Peyer's patch (tissue), 4 donors: ENCODE measurements at regions not wholly inside any gene's neighbourhood (a gene's known extent, or its start where the extent isn't known, plus 50 kb on each side); places are given as distances from the start of the nearest gene placed in this dataset.

Experiments
- POLR2A ChIP-seq, 2 donors: fragments of 450-650 bp; IDR thresholded peaks; one replicate each; pipeline ENCODE4 v1.5.1; 2017; ENCODE audit warnings: antibody characterized with exemption in 2 of 2, mild to moderate bottlenecking in 2 of 2, moderate library complexity in 2 of 2
- TF ChIP-seq, protein P1 (sequence below), 6 experiments: fragments of 450-650 bp in 4 of 6; fragments of 200-600 bp in 2 of 6; sonication (generic) in 1 of 6; IDR thresholded peaks; one replicate each; pipeline ENCODE4 v1.5.1; 2017 to 2019; ENCODE audit warnings: antibody characterized with exemption in 6 of 6, mild to moderate bottlenecking in 3 of 6, moderate library complexity in 1 of 6

DNA sequence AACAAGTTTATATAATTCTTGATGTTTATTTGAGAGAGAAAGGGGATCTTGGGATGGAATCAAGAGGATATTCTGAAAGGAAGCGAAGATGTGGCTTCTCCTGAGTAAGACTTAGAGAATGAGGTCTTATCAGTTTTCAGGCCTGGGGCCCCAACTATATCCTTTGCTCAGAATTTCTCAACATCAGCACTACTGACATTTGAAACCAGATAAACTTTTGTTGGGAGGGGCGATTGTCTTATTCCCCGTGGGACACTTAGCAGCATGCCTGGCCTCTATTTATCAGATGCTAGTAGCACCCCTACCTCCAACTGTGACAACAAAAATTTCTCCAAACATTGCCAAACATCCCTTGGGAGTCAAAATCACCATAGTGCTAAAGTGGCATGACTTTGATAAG is 567.7 kb downstream of the MAT2B start:
- TF ChIP-seq, protein P1, sequence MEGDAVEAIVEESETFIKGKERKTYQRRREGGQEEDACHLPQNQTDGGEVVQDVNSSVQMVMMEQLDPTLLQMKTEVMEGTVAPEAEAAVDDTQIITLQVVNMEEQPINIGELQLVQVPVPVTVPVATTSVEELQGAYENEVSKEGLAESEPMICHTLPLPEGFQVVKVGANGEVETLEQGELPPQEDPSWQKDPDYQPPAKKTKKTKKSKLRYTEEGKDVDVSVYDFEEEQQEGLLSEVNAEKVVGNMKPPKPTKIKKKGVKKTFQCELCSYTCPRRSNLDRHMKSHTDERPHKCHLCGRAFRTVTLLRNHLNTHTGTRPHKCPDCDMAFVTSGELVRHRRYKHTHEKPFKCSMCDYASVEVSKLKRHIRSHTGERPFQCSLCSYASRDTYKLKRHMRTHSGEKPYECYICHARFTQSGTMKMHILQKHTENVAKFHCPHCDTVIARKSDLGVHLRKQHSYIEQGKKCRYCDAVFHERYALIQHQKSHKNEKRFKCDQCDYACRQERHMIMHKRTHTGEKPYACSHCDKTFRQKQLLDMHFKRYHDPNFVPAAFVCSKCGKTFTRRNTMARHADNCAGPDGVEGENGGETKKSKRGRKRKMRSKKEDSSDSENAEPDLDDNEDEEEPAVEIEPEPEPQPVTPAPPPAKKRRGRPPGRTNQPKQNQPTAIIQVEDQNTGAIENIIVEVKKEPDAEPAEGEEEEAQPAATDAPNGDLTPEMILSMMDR (IDR thresholded peaks at IDR 0.05), result no peak
- TF ChIP-seq POLR2A (IDR thresholded peaks at IDR 0.05), result no peak
